Pancreas (tissue), 10 donors: ENCODE measurements at regions not wholly inside any gene's neighbourhood (a gene's known extent, or its start where the extent isn't known, plus 50 kb on each side); places are given as distances from the start of the nearest gene placed in this dataset.

Source experiments
- ATAC-seq, 4 donors: fragments of 200-7000 bp; cut with Tn5 transposase; one replicate each; pipeline versions ENCODE4 v1.8.0 to v1.9.1; 2020; ENCODE audit warnings: mild to moderate bottlenecking in 4 of 4, moderate library complexity in 4 of 4
- DNase-seq, 6 donors: peaks; one replicate each; pipeline ENCODE4 v3.0.0-alpha.2; 2020
- FAIRE-seq: peaks from 2 replicates; lab custom pipeline; 2012; peaks lifted over from hg19 to GRCh38; lab: Jason Lieb, UNC
- H3K27ac ChIP-seq, 4 donors: fragments of 200-600 bp; sonication (generic); 1 replicate in 3 of 4; 2 replicates in 1 of 4; pipeline versions ENCODE4 v1.5.0 to v1.8.0; 2020
- H3K27me3 ChIP-seq, 4 donors: fragments of 200-600 bp; one replicate each; pipeline ENCODE4 v1.8.0; 2021
- H3K36me3 ChIP-seq, 3 donors: fragments of 200-600 bp; sonication (generic) in 1 of 3; one replicate each; pipeline versions ENCODE4 v1.5.0 to v1.8.0; 2020 to 2021
- H3K4me1 ChIP-seq, 3 donors: fragments of 200-600 bp; one replicate each; pipeline ENCODE4 v1.8.0; 2021
- H3K4me3 ChIP-seq, 4 donors: fragments of 200-600 bp; sonication (generic) in 2 of 4; one replicate each; pipeline versions ENCODE4 v1.5.0 to v1.8.0; 2020 to 2021
- H3K9me3 ChIP-seq, 4 donors: fragments of 200-600 bp; one replicate each; pipeline ENCODE4 v1.8.0; 2021
- WGBS, 2 donors: extraction: QIAGEN DNeasy Blood & Tissue Kit; methylation state at CpG; one replicate each; pipeline ENCODE4 v1.1.7; 2013; 5-methylcytosine and 5-hydroxymethylcytosine counted together
- intact Hi-C, 3 donors: fragments of 100-400 bp; cut with DNase I; formaldehyde crosslinking; loops; one replicate each; pipeline versions ENCODE4 v1.11.1 to v1.14.2; 2022
- TF ChIP-seq, protein P1 (sequence below), 4 donors: fragments of 200-600 bp; sonication (generic) in 3 of 4; IDR thresholded peaks; one replicate each; pipeline versions ENCODE4 v1.5.0 to v1.8.0; 2021; ENCODE audit warnings: antibody characterized with exemption in 4 of 4
- donor health status: healthy with polysubstance abuse.
- donor health status: DM: no; HTN: no; CAD: no; lungs with moderate emphysema.
- donor health status: DM: no; HTN: no; CAD: no.
- donor health status: control.
- donor health status: control.
- donor health status: Bipolar disorder and iron deficiency.
- donor health status: DM: yes; HTN: yes; CAD: no.
- donor health status: DM: no; HTN: no; CAD: no.
- donor health status: DM: no; HTN: no; CAD: no.
- donor health status: DM: yes; HTN: yes; CAD: no.

DNA sequence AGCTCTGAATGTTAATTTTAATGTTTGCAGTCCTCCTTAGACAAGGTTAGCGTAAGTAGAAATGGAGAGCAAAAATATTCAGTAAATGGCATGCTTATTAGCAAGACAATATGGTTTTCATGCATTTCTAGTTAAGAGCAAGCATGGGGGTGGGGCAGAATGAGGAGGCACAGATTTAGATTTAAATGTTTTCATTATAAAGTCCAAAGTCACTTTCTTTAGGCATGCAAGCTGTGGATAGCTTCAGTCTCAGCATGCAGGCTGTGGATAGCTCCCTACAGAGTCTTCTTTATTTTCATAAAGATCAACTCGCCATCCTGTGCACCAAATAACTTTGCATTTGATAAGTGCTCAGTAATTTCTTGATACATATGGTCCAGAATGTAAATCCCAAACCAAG is 1294.5 kb upstream of the ADGRL2 start:
- FAIRE-seq (no peak), ATAC-seq (no peak), DNase-seq (no peak)
- no peaks in the 10 kb centered on the region for H3K4me1 ChIP-seq
- H3K4me3 ChIP-seq, result no peak overlapping the region
- no peaks in the 10 kb centered on the region for H3K27me3 ChIP-seq
- intact Hi-C loops, result no loop called here
- TF ChIP-seq, protein P1, sequence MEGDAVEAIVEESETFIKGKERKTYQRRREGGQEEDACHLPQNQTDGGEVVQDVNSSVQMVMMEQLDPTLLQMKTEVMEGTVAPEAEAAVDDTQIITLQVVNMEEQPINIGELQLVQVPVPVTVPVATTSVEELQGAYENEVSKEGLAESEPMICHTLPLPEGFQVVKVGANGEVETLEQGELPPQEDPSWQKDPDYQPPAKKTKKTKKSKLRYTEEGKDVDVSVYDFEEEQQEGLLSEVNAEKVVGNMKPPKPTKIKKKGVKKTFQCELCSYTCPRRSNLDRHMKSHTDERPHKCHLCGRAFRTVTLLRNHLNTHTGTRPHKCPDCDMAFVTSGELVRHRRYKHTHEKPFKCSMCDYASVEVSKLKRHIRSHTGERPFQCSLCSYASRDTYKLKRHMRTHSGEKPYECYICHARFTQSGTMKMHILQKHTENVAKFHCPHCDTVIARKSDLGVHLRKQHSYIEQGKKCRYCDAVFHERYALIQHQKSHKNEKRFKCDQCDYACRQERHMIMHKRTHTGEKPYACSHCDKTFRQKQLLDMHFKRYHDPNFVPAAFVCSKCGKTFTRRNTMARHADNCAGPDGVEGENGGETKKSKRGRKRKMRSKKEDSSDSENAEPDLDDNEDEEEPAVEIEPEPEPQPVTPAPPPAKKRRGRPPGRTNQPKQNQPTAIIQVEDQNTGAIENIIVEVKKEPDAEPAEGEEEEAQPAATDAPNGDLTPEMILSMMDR (IDR thresholded peaks at IDR 0.05), result no peak
- H3K36me3 ChIP-seq, result no peaks in the 10 kb centered on the region
- WGBS, 2 donors, result 67 to 75% methylated on average over 2 of the region's 2 CpGs
- H3K27ac ChIP-seq, result no peak overlapping the region
- H3K9me3 ChIP-seq, result no peaks in the 10 kb centered on the region

DNA sequence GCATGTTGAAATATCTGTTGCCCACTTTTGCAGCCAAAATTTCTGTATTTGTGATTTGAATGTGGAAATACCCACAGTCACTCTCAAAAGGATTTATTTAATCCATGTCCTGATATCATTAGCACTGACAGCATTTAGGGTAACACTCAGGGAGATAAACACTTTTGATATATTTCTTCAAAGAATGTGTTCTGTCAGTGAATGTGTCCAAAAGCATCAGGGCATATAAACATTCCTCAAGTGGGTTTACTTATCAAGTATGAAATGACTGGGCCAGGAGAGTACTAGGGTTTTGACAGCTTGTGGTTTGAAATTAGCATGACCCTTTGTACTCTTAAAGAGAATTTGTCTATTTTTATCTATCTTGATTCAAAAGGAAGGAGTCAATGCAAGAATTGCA is 1302.1 kb upstream of the ADGRL2 start:
- DNase-seq, result no peak
- no peaks in the 10 kb centered on the region for H3K9me3 ChIP-seq
- TF ChIP-seq, protein P1 (IDR thresholded peaks at IDR 0.05), result no peak
- H3K27me3 ChIP-seq, result no peaks in the 10 kb centered on the region
- no peaks in the 10 kb centered on the region for H3K36me3 ChIP-seq
- FAIRE-seq, result no peak
- no peak overlapping the region for H3K27ac ChIP-seq
- no peak overlapping the region for H3K4me3 ChIP-seq
- intact Hi-C loops, result no loop called here
- ATAC-seq, result no peak
- H3K4me1 ChIP-seq, result no peaks in the 10 kb centered on the region

DNA sequence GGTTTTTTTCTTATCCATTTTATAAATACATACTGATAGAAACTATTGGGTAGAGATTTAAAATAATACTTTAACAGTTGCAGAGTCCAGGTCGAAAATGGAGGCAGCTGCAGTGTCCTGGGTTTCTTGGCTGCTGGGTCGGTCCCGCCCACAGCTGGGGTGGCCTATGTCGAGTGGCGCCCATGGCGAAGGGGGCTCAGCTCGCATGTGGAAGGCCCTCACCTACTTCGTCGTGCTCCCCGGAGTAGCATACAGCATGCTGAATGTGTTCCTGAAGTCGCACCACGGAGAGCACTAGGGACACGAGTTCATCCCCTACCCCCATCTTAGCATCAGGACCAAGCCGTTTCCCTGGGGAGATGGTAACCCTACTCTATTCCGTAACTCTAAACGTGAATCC is 1304.9 kb upstream of the ADGRL2 start:
- no peaks in the 10 kb centered on the region for H3K4me1 ChIP-seq
- H3K9me3 ChIP-seq, result no peaks in the 10 kb centered on the region
- H3K36me3 ChIP-seq, result no peaks in the 10 kb centered on the region
- no peak for FAIRE-seq
- intact Hi-C loops, result no loop called here
- no peak overlapping the region for H3K4me3 ChIP-seq
- WGBS, 2 donors, result 80 to 90% methylated on average over 16 of the region's 16 CpGs
- H3K27me3 ChIP-seq, result no peaks in the 10 kb centered on the region
- DNase-seq, result peak in 2 of 6 donors; percentile 8 to 47
- TF ChIP-seq, protein P1 (IDR thresholded peaks at IDR 0.05), result no peak
- no peak overlapping the region for H3K27ac ChIP-seq
- ATAC-seq, result no peak

DNA sequence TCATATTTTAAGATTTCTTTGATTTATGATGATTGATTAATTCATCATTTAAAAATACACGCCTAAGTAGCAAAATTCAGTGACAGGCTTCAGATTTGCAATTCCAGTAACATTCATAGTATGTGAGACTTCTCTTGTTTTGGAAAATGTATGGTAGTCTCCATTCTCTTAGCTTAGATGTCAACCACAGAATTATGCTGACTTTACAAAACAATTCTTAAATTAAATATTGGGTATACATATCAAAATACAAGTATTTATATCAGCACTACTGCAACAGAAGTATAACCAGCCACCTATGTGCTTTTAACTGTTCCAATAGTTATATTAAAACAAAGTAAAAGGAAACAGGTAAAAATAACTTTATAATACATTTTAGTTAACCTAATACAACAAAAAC is 1328.6 kb upstream of the ADGRL2 start:
- 74 to 85% methylated on average over 1 of the region's 1 CpG for WGBS, 2 donors
- Histone ChIP-seq H3K4me3 (no peak overlapping the region), H3K4me1 (no peaks in the 10 kb centered on the region), H3K36me3 (no peaks in the 10 kb centered on the region), H3K9me3 (no peaks in the 10 kb centered on the region), H3K27ac (no peak overlapping the region), H3K27me3 (no peaks in the 10 kb centered on the region)
- DNase-seq (no peak), FAIRE-seq (no peak), ATAC-seq (no peak)
- TF ChIP-seq, protein P1 (IDR thresholded peaks at IDR 0.05), result no peak
- intact Hi-C loops, result no loop called here

DNA sequence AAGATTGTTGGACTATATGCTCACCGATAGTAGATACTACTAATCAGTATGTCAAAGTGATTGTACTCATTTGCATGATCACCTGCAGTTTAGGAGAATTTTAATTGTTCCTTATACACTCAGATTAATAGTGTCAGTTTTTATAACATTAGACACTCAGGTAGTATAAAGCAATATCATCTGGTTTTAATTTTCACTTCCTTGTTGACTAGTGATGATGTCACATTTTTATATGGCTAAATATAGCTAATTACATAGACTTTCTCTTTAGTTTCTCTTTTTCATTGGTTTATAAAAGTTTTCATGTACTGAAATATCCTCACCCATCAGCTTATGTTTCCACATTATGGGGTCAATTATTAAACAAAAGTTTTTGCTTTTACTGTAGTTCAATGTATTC is 1332.4 kb upstream of the ADGRL2 start:
- TF ChIP-seq, protein P1 (IDR thresholded peaks at IDR 0.05), result no peak
- intact Hi-C loops, result no loop called here
- no peak overlapping the region for H3K4me3 ChIP-seq
- WGBS, 2 donors, result 80 to 89% methylated on average over 1 of the region's 1 CpG
- no peaks in the 10 kb centered on the region for H3K9me3 ChIP-seq
- no peaks in the 10 kb centered on the region for H3K27me3 ChIP-seq
- no peak overlapping the region for H3K27ac ChIP-seq
- DNase-seq (no peak), ATAC-seq (no peak), FAIRE-seq (no peak)
- H3K4me1 ChIP-seq, result no peaks in the 10 kb centered on the region
- H3K36me3 ChIP-seq, result no peaks in the 10 kb centered on the region
